SK-N-SH (cell line): ENCODE measurements at regions not wholly inside any gene's neighbourhood (a gene's known extent, or its start where the extent isn't known, plus 50 kb on each side); places are given as distances from the start of the nearest gene placed in this dataset.

Source experiments
- CTCF ChIA-PET: fragments of 300-600, 350-600 bp; formaldehyde crosslinking; extraction: SDS; loops from one replicate; lab custom pipeline; 2021; lab: Yijun Ruan, JAX
- POLR2A ChIA-PET: fragments of 350-600 bp; sonication (Branson Sonifier 250); formaldehyde crosslinking; extraction: SDS; loops from one replicate; lab custom pipeline; 2020; ENCODE audit warnings: antibody characterized with exemption, inconsistent platforms; lab: Yijun Ruan, JAX
- DNase-seq: peaks from one replicate; pipeline ENCODE4 v3.0.0; 2012
- H2AFZ ChIP-seq: fragments of 200-600 bp; sonication (generic); 2 replicates; pipeline ENCODE4 v1.8.1; 2016; ENCODE audit warnings: antibody characterized with exemption, mild to moderate bottlenecking, low read depth
- H3F3A ChIP-seq: fragments of 200-600 bp; sonication (generic); replicated peaks from 2 replicates; pipeline ENCODE3; 2016; ENCODE audit warnings: antibody characterized with exemption, mild to moderate bottlenecking; ENCODE audit not compliant: insufficient read depth
- H3K27ac ChIP-seq, 2 experiments: fragments of 200-500 bp in 1 of 2; fragments of 200-600 bp in 1 of 2; sonication (Bioruptor generic) in 1 of 2; sonication (generic), shearing (Covaris generic) in 1 of 2; 2 replicates each; pipeline versions ENCODE4 v1.5.1 to v1.6.1; 2014 to 2016; ENCODE audit warnings: low read depth in 2 of 2, inconsistent platforms in 1 of 2, low read length in 1 of 2, mild to moderate bottlenecking in 1 of 2, mixed read lengths in 1 of 2
- H3K27me3 ChIP-seq: fragments of 200-600 bp; sonication (generic), shearing (Covaris generic); 2 replicates; pipeline ENCODE4 v1.6.1; 2016; ENCODE audit warnings: mixed run types; ENCODE audit not compliant: insufficient read depth
- H3K36me3 ChIP-seq, 2 experiments: fragments of 200-500 bp in 1 of 2; fragments of 200-600 bp in 1 of 2; sonication (Bioruptor generic) in 1 of 2; sonication (generic) in 1 of 2; replicated peaks in 1 of 2; 2 replicates each; pipeline versions ENCODE3 to v1.5.1; 2014 to 2016; ENCODE audit warnings: low read length in 1 of 2, mild to moderate bottlenecking in 1 of 2; ENCODE audit not compliant: insufficient read depth in 2 of 2, control insufficient read depth in 1 of 2
- H3K4me1 ChIP-seq, 2 experiments: fragments of 200-500 bp in 1 of 2; fragments of 200-600 bp in 1 of 2; sonication (Bioruptor generic) in 1 of 2; sonication (generic), shearing (Covaris generic) in 1 of 2; 2 replicates each; pipeline versions ENCODE4 v1.5.1 to v1.6.1; 2014 to 2016; ENCODE audit warnings: low read depth in 1 of 2, low read length in 1 of 2, mixed run types in 1 of 2; ENCODE audit not compliant: insufficient read depth in 2 of 2, control insufficient read depth in 1 of 2
- H3K4me2 ChIP-seq: fragments of 200-600 bp; sonication (generic), shearing (Covaris generic); 2 replicates; pipeline ENCODE4 v1.6.1; 2017; ENCODE audit warnings: mixed run types
- H3K4me3 ChIP-seq, 2 experiments: fragments of 200-500 bp in 1 of 2; fragments of 200-600 bp in 1 of 2; sonication (Bioruptor generic) in 1 of 2; sonication (generic), shearing (Covaris generic) in 1 of 2; 2 replicates each; pipeline versions ENCODE4 v1.5.1 to v1.8.1; 2014 to 2016; ENCODE audit warnings: low read depth in 2 of 2, inconsistent platforms in 1 of 2, low read length in 1 of 2, mild to moderate bottlenecking in 1 of 2, mixed read lengths in 1 of 2, moderate library complexity in 1 of 2
- H3K79me2 ChIP-seq: fragments of 200-600 bp; sonication (generic); 2 replicates; pipeline ENCODE4 v1.8.1; 2017; ENCODE audit warnings: mild to moderate bottlenecking; ENCODE audit not compliant: insufficient read depth
- H3K9ac ChIP-seq: fragments of 200-600 bp; sonication (generic); 2 replicates; pipeline ENCODE4 v1.6.1; 2017; ENCODE audit warnings: mixed run types
- H3K9me2 ChIP-seq: fragments of 200-600 bp; sonication (generic); 2 replicates; pipeline ENCODE4 v1.6.1; 2017; ENCODE audit warnings: mixed run types
- H3K9me3 ChIP-seq: fragments of 200-600 bp; sonication (generic); 2 replicates; pipeline ENCODE4 v1.6.1; 2017; ENCODE audit warnings: mixed run types, mild to moderate bottlenecking, moderate library complexity
- H4K20me1 ChIP-seq: fragments of 200-600 bp; sonication (generic); 2 replicates; pipeline ENCODE4 v1.6.1; 2017; ENCODE audit warnings: mild to moderate bottlenecking, mixed run types; ENCODE audit not compliant: insufficient read depth
- ELF1 ChIP-seq: IDR thresholded peaks from 2 replicates; pipeline ENCODE4 v1.4.0; 2012
- FOXJ3 ChIP-seq: sonication (generic); formaldehyde crosslinking; IDR thresholded peaks from 2 replicates; pipeline ENCODE4 v1.5.1; 2020; ENCODE audit warnings: mild to moderate bottlenecking, missing genetic modification reagents
- MXI1 ChIP-seq: IDR thresholded peaks from 2 replicates; pipeline ENCODE4 v1.6.1; 2012; ENCODE audit warnings: mild to moderate bottlenecking, low read depth, low read length, improper control_type of control experiment
- NFIC ChIP-seq: IDR thresholded peaks from 2 replicates; pipeline ENCODE4 v1.4.0; 2012; ENCODE audit warnings: borderline replicate concordance
- NRF1 ChIP-seq: IDR thresholded peaks from 2 replicates; pipeline ENCODE4 v1.6.1; 2012; ENCODE audit warnings: low read depth, mild to moderate bottlenecking, low read length
- POLR2AphosphoS5 ChIP-seq: IDR thresholded peaks from 2 replicates; pipeline ENCODE4 v1.6.1; 2012; ENCODE audit warnings: low read depth, low read length
- RAD21 ChIP-seq: IDR thresholded peaks from 2 replicates; pipeline ENCODE4 v1.6.1; 2012; ENCODE audit warnings: mild to moderate bottlenecking, low read length
- RXRA ChIP-seq: IDR thresholded peaks from 2 replicates; pipeline ENCODE4 v1.4.0; 2012; ENCODE audit warnings: low read depth, mild to moderate bottlenecking, borderline replicate concordance
- SIN3A ChIP-seq: IDR thresholded peaks from 2 replicates; pipeline ENCODE4 v1.6.1; 2012; ENCODE audit warnings: low read depth, mild to moderate bottlenecking, low read length, moderate library complexity, borderline replicate concordance
- TAF1 ChIP-seq: IDR thresholded peaks from 2 replicates; pipeline ENCODE4 v1.6.1; 2012; ENCODE audit warnings: low read depth, mild to moderate bottlenecking, low read length, moderate library complexity, borderline replicate concordance
- WGBS: methylation state at CpG from one replicate; pipeline ENCODE4 v1.1.6; 2017; ENCODE audit warnings: low lambda C conversion rate; 5-methylcytosine and 5-hydroxymethylcytosine counted together
- TF ChIP-seq, protein P1 (sequence below): fragments of 150-350 bp; IDR thresholded peaks from 2 replicates; pipeline ENCODE4 v1.6.1; 2017; ENCODE audit warnings: antibody characterized with exemption, low read length, low read depth, borderline replicate concordance
- TF ChIP-seq, protein P2 (sequence below): IDR thresholded peaks from 2 replicates; pipeline ENCODE4 v1.4.0; 2012; ENCODE audit warnings: low read depth, borderline replicate concordance
- TF ChIP-seq, protein P3 (sequence below): IDR thresholded peaks from 2 replicates; pipeline ENCODE4 v1.4.0; 2012; ENCODE audit warnings: low read depth, borderline replicate concordance

DNA sequence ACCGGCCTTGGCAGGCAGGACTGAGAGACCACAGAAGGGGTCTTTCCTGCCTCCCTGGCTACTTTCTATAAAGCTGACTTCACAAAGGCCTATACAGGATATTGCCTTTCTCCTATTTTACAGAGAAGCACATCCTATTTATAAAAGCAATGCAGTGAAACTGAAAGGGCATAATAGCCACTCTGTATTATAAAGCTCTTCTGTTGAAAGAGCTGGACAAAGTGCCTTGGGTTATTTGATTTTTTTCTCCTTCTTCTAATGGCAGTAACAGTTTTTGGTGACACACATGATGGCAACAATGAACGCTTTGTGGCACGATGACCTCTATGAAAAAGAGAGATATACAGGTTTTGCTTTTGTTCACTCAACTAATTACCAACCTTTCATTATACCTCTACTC lies 281.1 kb downstream of the ZNF516 start:
- Histone ChIP-seq H3K9me2 (no peaks in the 10 kb centered on the region), H3K4me1 (no peaks in the 10 kb centered on the region), H3K27me3 (no peaks in the 10 kb centered on the region), H3K9me3 (no peaks in the 10 kb centered on the region), H2AFZ (no peak overlapping the region), H3K36me3 (no peaks in the 10 kb centered on the region), H3K4me2 (no peak overlapping the region), H3F3A (no peaks in the 10 kb centered on the region), H3K9ac (no peak overlapping the region), H3K27ac (no peak overlapping the region), H4K20me1 (no peaks in the 10 kb centered on the region), H3K79me2 (no peaks in the 10 kb centered on the region), H3K4me3 (no peak overlapping the region)
- 41% methylated on average over 3 of the region's 3 CpGs for WGBS
- TF ChIP-seq, protein P1, sequence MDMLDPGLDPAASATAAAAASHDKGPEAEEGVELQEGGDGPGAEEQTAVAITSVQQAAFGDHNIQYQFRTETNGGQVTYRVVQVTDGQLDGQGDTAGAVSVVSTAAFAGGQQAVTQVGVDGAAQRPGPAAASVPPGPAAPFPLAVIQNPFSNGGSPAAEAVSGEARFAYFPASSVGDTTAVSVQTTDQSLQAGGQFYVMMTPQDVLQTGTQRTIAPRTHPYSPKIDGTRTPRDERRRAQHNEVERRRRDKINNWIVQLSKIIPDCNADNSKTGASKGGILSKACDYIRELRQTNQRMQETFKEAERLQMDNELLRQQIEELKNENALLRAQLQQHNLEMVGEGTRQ: no peak
- TF ChIP-seq RXRA (no peak), RAD21 (no peak), NRF1 (no peak), SIN3A (no peak)
- CTCF ChIA-PET: no interaction called here
- no peak for DNase-seq
- POLR2A ChIA-PET: no interaction called here

DNA sequence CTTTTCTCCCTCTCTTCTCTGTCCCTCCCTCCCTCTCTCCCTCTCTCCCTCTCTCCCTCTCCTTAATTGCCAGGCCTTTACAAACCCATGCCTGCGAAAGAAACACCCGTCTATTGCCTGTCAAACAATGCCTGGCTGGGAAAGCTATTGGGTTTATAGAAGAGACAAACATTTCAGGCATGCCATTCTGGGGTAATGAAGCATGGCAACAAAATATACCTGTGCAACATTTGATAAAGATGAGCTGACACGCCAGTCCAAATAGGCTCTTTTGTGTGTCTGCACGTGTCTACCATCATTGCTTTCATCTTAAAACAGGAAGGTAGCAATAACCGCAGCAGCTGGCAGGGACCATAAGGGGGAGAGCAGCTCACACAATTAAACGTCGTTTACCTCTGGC lies 282.1 kb downstream of the ZNF516 start:
- TF ChIP-seq, protein P2, sequence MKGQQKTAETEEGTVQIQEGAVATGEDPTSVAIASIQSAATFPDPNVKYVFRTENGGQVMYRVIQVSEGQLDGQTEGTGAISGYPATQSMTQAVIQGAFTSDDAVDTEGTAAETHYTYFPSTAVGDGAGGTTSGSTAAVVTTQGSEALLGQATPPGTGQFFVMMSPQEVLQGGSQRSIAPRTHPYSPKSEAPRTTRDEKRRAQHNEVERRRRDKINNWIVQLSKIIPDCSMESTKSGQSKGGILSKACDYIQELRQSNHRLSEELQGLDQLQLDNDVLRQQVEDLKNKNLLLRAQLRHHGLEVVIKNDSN: no peak
- TF ChIP-seq SIN3A (no peak), FOXJ3 (CRISPR knock-in tag) (no peak), POLR2AphosphoS5 (no peak), ELF1 (no peak), MXI1 (no peak), NFIC (no peak), TAF1 (no peak)
- TF ChIP-seq, protein P3, sequence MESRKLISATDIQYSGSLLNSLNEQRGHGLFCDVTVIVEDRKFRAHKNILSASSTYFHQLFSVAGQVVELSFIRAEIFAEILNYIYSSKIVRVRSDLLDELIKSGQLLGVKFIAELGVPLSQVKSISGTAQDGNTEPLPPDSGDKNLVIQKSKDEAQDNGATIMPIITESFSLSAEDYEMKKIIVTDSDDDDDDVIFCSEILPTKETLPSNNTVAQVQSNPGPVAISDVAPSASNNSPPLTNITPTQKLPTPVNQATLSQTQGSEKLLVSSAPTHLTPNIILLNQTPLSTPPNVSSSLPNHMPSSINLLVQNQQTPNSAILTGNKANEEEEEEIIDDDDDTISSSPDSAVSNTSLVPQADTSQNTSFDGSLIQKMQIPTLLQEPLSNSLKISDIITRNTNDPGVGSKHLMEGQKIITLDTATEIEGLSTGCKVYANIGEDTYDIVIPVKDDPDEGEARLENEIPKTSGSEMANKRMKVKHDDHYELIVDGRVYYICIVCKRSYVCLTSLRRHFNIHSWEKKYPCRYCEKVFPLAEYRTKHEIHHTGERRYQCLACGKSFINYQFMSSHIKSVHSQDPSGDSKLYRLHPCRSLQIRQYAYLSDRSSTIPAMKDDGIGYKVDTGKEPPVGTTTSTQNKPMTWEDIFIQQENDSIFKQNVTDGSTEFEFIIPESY: no peak
- no peak overlapping the region for H3K4me2 ChIP-seq
- ChIA-PET CTCF (no interaction called here), POLR2A (no interaction called here)
- H3K9me3 ChIP-seq: no peaks in the 10 kb centered on the region
- no peaks in the 10 kb centered on the region for H3K27me3 ChIP-seq
- no peak overlapping the region for H3K27ac ChIP-seq
- H3K79me2 ChIP-seq: no peaks in the 10 kb centered on the region
- H3K4me3 ChIP-seq: no peak overlapping the region
- no peaks in the 10 kb centered on the region for H3K9me2 ChIP-seq
- no peaks in the 10 kb centered on the region for H3K4me1 ChIP-seq
- H3F3A ChIP-seq: no peaks in the 10 kb centered on the region
- 28% methylated on average over 6 of the region's 7 CpGs for WGBS
- H2AFZ ChIP-seq: no peak overlapping the region
- H3K36me3 ChIP-seq: no peaks in the 10 kb centered on the region
- H4K20me1 ChIP-seq: no peaks in the 10 kb centered on the region
- no peak for DNase-seq
- H3K9ac ChIP-seq: no peak overlapping the region
